HG02870 (cell line): ENCODE measurements at regions not wholly inside any gene's neighbourhood (a gene's known extent, or its start where the extent isn't known, plus 50 kb on each side); places are given as distances from the start of the nearest gene placed in this dataset.
"Not testable (repeated sequence)": the region's sequence is repeated elsewhere in the genome, so short reads cannot be mapped to it uniquely, and the experiment has no call there.

Experiments
- ATAC-seq: cut with Tn5 transposase; IDR thresholded peaks from one replicate; pipeline ENCODE4 v1.9.1; 2021; ENCODE audit warnings: mild to moderate bottlenecking, moderate library complexity; ENCODE audit not compliant: unreplicated experiment

GRCh38 chr2:194603429-194603828 lies 1053.6 kb upstream of the SLC39A10 start:
- ATAC-seq: no peak

GRCh38 chr2:194602750-194603149 lies 1054.3 kb upstream of the SLC39A10 start:
- ATAC-seq: no peak

GRCh38 chr2:194591192-194591591 lies 1065.8 kb upstream of the SLC39A10 start:
- no peak for ATAC-seq

- ATAC-seq: no peak
Observed at GRCh38 chr2:194587739-194588270, 1069.2 kb upstream of the SLC39A10 start.

GRCh38 chr2:194567661-194568017 lies 1089.4 kb upstream of the SLC39A10 start:
- no peak for ATAC-seq

- ATAC-seq: peak; percentile 89
Observed at GRCh38 chr2:194566907-194567660, 1089.9 kb upstream of the SLC39A10 start.

GRCh38 chr2:194564422-194564821 lies 1092.6 kb upstream of the SLC39A10 start:
- ATAC-seq: no peak

GRCh38 chr2:194562329-194562728 lies 1094.7 kb upstream of the SLC39A10 start:
- ATAC-seq: no peak

GRCh38 chr2:194559964-194560363 lies 1097.1 kb upstream of the SLC39A10 start:
- no peak for ATAC-seq

GRCh38 chr2:194559523-194559922 lies 1097.5 kb upstream of the SLC39A10 start:
- ATAC-seq: no peak

- no peak for ATAC-seq
Observed at GRCh38 chr2:194557993-194558392, 1099.0 kb upstream of the SLC39A10 start.

- ATAC-seq: no peak
Observed at GRCh38 chr2:194556629-194557028, 1100.4 kb upstream of the SLC39A10 start.

GRCh38 chr2:194553980-194554379 lies 1103.0 kb upstream of the SLC39A10 start:
- no peak for ATAC-seq

GRCh38 chr2:194550702-194551101 lies 1106.3 kb upstream of the SLC39A10 start:
- no peak for ATAC-seq

- no peak for ATAC-seq
Observed at GRCh38 chr2:194549387-194549786, 1107.6 kb upstream of the SLC39A10 start.

GRCh38 chr2:194545978-194546377 lies 1111.0 kb upstream of the SLC39A10 start:
- ATAC-seq: no peak

- ATAC-seq: no peak
Observed at GRCh38 chr2:194539425-194539824, 1117.6 kb upstream of the SLC39A10 start.

GRCh38 chr2:194526121-194526520 lies 1130.9 kb upstream of the SLC39A10 start:
- ATAC-seq: no peak

- ATAC-seq: no peak
Observed at GRCh38 chr2:194514281-194514680, 1142.7 kb upstream of the SLC39A10 start.

- ATAC-seq: not testable (repeated sequence)
Observed at GRCh38 chr2:194511070-194511469, 1146.0 kb upstream of the SLC39A10 start.

GRCh38 chr2:194504876-194505275 lies 1152.2 kb upstream of the SLC39A10 start:
- ATAC-seq: not testable (repeated sequence)

- ATAC-seq: no peak
Observed at GRCh38 chr2:194495046-194495445, 1162.0 kb upstream of the SLC39A10 start.

GRCh38 chr2:194494401-194494800 lies 1162.6 kb upstream of the SLC39A10 start:
- no peak for ATAC-seq
